GM12892 (cell line): ENCODE measurements at regions not wholly inside any gene's neighbourhood (a gene's known extent, or its start where the extent isn't known, plus 50 kb on each side); places are given as distances from the start of the nearest gene placed in this dataset.

Experiments
- POLR2A ChIP-seq: IDR thresholded peaks from 2 replicates; pipeline ENCODE4 v1.6.1; 2011; ENCODE audit warnings: low read depth, low read length, control low read depth
- TAF1 ChIP-seq: IDR thresholded peaks from 2 replicates; pipeline ENCODE4 v1.6.1; 2011; ENCODE audit warnings: low read depth, mild to moderate bottlenecking, control low read depth, low read length, borderline replicate concordance

DNA sequence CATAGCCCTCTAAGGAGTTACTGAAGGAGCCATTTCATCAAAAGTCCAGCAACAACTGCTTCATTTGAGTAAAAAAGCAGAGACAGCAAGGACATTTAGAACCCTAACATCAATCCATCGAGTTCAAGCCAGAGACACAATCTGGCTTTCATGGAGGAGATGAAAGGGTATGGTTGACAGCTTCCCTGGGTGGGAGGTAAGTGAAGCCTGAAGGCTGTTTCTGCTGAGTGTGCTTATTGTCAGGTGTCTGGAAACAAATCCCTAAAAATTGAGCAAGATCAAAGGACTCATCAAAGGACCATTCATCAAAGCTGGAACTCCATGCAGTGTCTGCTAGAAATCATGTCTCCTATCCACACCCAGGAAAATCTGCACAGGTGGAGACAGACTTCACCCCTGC lies 104.4 kb upstream of the CCDC196 start:
- TF ChIP-seq TAF1 (no peak), POLR2A (no peak)
